ENCODE measurements at regions not wholly inside any gene's neighbourhood (a gene's known extent, or its start where the extent isn't known, plus 50 kb on each side); places are given as distances from the start of the nearest gene placed in this dataset.

GRCh38 chr6:149254253-149254652 is 63.3 kb upstream of the TAB2 start (continued):
- TF ChIP-seq, protein P1, sequence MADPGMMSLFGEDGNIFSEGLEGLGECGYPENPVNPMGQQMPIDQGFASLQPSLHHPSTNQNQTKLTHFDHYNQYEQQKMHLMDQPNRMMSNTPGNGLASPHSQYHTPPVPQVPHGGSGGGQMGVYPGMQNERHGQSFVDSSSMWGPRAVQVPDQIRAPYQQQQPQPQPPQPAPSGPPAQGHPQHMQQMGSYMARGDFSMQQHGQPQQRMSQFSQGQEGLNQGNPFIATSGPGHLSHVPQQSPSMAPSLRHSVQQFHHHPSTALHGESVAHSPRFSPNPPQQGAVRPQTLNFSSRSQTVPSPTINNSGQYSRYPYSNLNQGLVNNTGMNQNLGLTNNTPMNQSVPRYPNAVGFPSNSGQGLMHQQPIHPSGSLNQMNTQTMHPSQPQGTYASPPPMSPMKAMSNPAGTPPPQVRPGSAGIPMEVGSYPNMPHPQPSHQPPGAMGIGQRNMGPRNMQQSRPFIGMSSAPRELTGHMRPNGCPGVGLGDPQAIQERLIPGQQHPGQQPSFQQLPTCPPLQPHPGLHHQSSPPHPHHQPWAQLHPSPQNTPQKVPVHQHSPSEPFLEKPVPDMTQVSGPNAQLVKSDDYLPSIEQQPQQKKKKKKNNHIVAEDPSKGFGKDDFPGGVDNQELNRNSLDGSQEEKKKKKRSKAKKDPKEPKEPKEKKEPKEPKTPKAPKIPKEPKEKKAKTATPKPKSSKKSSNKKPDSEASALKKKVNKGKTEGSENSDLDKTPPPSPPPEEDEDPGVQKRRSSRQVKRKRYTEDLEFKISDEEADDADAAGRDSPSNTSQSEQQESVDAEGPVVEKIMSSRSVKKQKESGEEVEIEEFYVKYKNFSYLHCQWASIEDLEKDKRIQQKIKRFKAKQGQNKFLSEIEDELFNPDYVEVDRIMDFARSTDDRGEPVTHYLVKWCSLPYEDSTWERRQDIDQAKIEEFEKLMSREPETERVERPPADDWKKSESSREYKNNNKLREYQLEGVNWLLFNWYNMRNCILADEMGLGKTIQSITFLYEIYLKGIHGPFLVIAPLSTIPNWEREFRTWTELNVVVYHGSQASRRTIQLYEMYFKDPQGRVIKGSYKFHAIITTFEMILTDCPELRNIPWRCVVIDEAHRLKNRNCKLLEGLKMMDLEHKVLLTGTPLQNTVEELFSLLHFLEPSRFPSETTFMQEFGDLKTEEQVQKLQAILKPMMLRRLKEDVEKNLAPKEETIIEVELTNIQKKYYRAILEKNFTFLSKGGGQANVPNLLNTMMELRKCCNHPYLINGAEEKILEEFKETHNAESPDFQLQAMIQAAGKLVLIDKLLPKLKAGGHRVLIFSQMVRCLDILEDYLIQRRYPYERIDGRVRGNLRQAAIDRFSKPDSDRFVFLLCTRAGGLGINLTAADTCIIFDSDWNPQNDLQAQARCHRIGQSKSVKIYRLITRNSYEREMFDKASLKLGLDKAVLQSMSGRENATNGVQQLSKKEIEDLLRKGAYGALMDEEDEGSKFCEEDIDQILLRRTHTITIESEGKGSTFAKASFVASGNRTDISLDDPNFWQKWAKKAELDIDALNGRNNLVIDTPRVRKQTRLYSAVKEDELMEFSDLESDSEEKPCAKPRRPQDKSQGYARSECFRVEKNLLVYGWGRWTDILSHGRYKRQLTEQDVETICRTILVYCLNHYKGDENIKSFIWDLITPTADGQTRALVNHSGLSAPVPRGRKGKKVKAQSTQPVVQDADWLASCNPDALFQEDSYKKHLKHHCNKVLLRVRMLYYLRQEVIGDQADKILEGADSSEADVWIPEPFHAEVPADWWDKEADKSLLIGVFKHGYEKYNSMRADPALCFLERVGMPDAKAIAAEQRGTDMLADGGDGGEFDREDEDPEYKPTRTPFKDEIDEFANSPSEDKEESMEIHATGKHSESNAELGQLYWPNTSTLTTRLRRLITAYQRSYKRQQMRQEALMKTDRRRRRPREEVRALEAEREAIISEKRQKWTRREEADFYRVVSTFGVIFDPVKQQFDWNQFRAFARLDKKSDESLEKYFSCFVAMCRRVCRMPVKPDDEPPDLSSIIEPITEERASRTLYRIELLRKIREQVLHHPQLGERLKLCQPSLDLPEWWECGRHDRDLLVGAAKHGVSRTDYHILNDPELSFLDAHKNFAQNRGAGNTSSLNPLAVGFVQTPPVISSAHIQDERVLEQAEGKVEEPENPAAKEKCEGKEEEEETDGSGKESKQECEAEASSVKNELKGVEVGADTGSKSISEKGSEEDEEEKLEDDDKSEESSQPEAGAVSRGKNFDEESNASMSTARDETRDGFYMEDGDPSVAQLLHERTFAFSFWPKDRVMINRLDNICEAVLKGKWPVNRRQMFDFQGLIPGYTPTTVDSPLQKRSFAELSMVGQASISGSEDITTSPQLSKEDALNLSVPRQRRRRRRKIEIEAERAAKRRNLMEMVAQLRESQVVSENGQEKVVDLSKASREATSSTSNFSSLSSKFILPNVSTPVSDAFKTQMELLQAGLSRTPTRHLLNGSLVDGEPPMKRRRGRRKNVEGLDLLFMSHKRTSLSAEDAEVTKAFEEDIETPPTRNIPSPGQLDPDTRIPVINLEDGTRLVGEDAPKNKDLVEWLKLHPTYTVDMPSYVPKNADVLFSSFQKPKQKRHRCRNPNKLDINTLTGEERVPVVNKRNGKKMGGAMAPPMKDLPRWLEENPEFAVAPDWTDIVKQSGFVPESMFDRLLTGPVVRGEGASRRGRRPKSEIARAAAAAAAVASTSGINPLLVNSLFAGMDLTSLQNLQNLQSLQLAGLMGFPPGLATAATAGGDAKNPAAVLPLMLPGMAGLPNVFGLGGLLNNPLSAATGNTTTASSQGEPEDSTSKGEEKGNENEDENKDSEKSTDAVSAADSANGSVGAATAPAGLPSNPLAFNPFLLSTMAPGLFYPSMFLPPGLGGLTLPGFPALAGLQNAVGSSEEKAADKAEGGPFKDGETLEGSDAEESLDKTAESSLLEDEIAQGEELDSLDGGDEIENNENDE (IDR thresholded peaks at IDR 0.05; ENCODE audit: insufficient replicate concordance, low read length) = no peak
- TF ChIP-seq SP4 (IDR thresholded peaks at IDR 0.05; ENCODE audit: low read length) = no peak
- TF ChIP-seq CTCF (IDR thresholded peaks at IDR 0.05; ENCODE audit: control extremely low read depth in 1 of 3, insufficient read depth in 1 of 3, low read depth in 1 of 3, low read length in 3 of 3) = no peak
- TF ChIP-seq, protein P2, sequence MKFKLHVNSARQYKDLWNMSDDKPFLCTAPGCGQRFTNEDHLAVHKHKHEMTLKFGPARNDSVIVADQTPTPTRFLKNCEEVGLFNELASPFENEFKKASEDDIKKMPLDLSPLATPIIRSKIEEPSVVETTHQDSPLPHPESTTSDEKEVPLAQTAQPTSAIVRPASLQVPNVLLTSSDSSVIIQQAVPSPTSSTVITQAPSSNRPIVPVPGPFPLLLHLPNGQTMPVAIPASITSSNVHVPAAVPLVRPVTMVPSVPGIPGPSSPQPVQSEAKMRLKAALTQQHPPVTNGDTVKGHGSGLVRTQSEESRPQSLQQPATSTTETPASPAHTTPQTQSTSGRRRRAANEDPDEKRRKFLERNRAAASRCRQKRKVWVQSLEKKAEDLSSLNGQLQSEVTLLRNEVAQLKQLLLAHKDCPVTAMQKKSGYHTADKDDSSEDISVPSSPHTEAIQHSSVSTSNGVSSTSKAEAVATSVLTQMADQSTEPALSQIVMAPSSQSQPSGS (IDR thresholded peaks at IDR 0.05; ENCODE audit: low read length) = no peak
- TF ChIP-seq SRF (IDR thresholded peaks at IDR 0.05; ENCODE audit: low read depth, low read length) = no peak
- TF ChIP-seq CBX5 (IDR thresholded peaks at IDR 0.05; ENCODE audit: low read depth, low read length) = no peak
- TF ChIP-seq SIRT6 (IDR thresholded peaks at IDR 0.05; ENCODE audit: low read length) = no peak
- TF ChIP-seq GABPA (IDR thresholded peaks at IDR 0.05; ENCODE audit: borderline replicate concordance, insufficient read depth, low read length) = no peak

All from H1 (cell line).